GM13976 (cell line): ENCODE measurements at regions not wholly inside any gene's neighbourhood (a gene's known extent, or its start where the extent isn't known, plus 50 kb on each side); places are given as distances from the start of the nearest gene placed in this dataset.

Experiments
- DNase-seq: peaks from one replicate; pipeline ENCODE4 v3.0.0; 2012; ENCODE audit warnings: low spot score
- in situ Hi-C: fragments of 300-500 bp; cut with MboI; formaldehyde crosslinking; loops from one replicate; pipeline ENCODE4 v1.12.0; 2022; ENCODE audit warnings: low sequenced_read_pairs, mixed read lengths, inconsistent platforms; ENCODE audit not compliant: unreplicated experiment
- TF ChIP-seq, protein P1 (sequence below): IDR thresholded peaks from 2 replicates; pipeline ENCODE4 v1.5.1; 2012; ENCODE audit warnings: borderline replicate concordance, mild to moderate bottlenecking; ENCODE audit not compliant: insufficient read depth; ENCODE audit errors: extremely low read depth, missing control alignments, control extremely low read depth

DNA sequence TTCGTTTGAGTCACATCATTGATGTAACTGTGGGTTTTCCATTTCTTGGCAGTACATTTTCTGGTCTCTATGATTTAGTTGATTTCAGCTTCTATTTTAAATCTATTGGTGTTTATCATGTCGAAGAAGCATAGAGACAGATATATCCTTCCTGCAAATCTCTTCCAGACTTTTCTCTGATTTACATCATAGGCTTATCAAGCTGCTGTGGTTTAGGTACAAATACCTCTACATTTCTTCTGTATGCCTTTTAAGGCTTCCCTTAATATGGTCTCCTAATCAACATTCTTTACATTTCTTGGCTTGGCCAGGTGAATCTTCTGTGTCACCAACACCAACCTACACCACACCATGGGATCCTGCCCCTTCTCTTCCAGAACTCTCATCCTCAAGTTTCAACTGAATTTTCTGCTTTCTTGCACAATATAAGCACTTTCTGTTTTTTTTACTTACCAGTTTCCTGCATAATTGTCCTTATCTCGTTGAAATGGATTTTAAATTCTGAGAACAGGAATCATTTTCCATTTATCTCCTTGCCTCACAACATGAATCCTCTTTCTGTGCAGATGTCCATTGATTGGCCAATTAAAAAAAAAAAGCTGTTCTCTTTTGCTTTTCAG is 626.9 kb downstream of the ANKRD50 start:
- TF ChIP-seq, protein P1, sequence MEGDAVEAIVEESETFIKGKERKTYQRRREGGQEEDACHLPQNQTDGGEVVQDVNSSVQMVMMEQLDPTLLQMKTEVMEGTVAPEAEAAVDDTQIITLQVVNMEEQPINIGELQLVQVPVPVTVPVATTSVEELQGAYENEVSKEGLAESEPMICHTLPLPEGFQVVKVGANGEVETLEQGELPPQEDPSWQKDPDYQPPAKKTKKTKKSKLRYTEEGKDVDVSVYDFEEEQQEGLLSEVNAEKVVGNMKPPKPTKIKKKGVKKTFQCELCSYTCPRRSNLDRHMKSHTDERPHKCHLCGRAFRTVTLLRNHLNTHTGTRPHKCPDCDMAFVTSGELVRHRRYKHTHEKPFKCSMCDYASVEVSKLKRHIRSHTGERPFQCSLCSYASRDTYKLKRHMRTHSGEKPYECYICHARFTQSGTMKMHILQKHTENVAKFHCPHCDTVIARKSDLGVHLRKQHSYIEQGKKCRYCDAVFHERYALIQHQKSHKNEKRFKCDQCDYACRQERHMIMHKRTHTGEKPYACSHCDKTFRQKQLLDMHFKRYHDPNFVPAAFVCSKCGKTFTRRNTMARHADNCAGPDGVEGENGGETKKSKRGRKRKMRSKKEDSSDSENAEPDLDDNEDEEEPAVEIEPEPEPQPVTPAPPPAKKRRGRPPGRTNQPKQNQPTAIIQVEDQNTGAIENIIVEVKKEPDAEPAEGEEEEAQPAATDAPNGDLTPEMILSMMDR = no peak
- in situ Hi-C loops = no loop called here
- DNase-seq = no peak

- DNase-seq = no peak
- TF ChIP-seq, protein P1 = no peak
- in situ Hi-C loops = no loop called here
Observed at GRCh38 chr4:124090021-124090420, 622.5 kb downstream of the ANKRD50 start.

DNA sequence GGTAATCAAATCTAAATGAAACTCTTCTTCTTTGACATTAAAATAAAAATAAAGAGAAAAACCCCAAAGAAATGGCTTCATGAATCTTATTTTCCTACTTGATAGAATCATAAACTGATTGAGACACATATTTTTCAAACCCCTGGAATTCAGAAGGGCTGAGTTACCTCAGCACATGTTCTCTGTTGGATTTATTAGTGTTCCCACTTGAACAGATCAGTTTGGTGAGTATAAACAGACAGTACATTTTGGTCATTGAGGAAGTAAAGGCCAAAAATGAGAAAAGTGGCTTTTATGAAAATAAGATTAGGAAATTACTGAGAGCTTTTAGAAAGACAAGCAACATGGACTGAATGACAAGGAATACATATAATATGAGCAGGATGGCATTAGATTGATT is 620.4 kb downstream of the ANKRD50 start:
- no peak for DNase-seq
- in situ Hi-C loops = no loop called here
- TF ChIP-seq, protein P1 = no peak

DNA sequence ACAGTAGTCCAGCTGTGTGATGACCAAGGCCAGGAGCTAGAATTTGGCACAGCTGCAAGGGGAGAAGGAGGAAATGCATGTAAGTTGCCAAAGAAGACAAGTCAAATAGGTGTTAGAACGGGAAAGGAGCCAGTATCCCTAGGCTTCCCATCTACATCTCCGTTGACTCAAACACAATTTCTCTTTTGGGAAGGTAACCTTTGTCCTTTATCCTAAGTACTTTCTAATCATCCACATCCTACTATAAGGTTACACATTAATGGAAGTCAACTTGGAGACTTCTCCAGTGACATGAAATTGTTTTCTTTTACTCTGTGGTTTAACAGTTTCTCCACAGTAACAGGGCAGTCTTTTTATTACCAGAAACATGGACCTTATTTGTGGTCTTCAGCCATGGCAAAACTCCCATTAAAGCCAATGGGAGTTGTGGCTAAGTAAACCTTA is 620.0 kb downstream of the ANKRD50 start:
- TF ChIP-seq, protein P1 = no peak
- in situ Hi-C loops = no loop called here
- no peak for DNase-seq

DNA sequence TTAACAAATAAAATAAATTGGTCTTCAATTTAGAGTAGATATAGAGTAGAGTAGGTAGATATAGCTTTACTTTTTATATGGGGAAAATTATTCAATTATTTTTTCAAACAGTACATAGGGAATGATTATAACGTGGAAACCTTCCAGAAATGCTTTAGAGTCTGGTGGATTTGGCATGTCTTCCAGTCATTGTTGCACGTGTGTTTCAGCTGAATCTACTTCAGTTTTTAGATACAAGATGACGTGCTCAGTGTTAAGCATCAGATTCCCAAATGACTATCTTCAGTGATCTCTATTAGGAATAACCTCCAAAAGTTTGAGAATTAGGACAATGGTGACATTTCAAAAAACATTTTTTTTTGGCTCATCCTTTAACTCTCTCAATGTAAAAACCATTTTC is 616.9 kb downstream of the ANKRD50 start:
- in situ Hi-C loops = no loop called here
- TF ChIP-seq, protein P1 = no peak
- DNase-seq = no peak

DNA sequence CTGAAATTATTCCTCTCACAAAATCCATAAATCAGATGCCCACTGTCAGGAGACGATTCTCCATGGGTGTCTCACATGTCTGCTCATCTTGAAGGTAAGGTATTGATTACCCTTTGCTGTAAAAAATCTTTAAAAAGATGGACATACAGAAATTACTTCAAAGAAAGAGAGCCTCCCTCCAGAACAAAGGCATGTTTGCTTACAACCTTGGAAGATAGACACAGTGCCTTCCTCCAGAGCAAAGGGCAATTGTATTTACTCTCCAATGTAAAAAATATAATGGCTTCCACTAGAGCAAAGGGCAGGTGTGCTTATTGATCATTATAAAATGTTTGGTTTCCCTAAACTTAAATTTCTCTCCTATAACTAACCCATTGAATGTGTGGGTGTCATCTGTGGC is 616.2 kb downstream of the ANKRD50 start:
- DNase-seq = no peak
- TF ChIP-seq, protein P1 = no peak
- in situ Hi-C loops = no loop called here
